A549 (cell line): ENCODE measurements at regions not wholly inside any gene's neighbourhood (a gene's known extent, or its start where the extent isn't known, plus 50 kb on each side); places are given as distances from the start of the nearest gene placed in this dataset.

Source experiments
- ATAC-seq, 2 experiments: fragments of 200-7000 bp in 1 of 2; fragments of >200 bp in 1 of 2; cut with Nextera tagmentation in 1 of 2; cut with Tn5 transposase in 1 of 2; 3 replicates each; pipeline versions ENCODE4 v1.8.0 to v1.9.1; 2018 to 2020; ENCODE audit warnings: mild to moderate bottlenecking in 1 of 2, moderate library complexity in 1 of 2
- CTCF ChIA-PET: fragments of 300-600 bp; sonication (Branson Sonifier 250); formaldehyde crosslinking; extraction: SDS; loops from one replicate; lab custom pipeline; 2021; ENCODE audit warnings: antibody characterized with exemption, inconsistent platforms; lab: Yijun Ruan, JAX
- POLR2A ChIA-PET: fragments of 350-600 bp; formaldehyde crosslinking; extraction: SDS; loops from one replicate; lab custom pipeline; 2021; ENCODE audit warnings: antibody characterized with exemption, inconsistent platforms; lab: Yijun Ruan, JAX
- DNase-seq, 2 experiments: peaks; one replicate each; pipeline versions ENCODE4 v3.0.0 to v3.0.0-alpha.2; 2011 to 2016; ENCODE audit warnings: low read depth in 1 of 2, low spot score in 1 of 2
- FAIRE-seq: peaks from 2 replicates; lab custom pipeline; 2011; peaks lifted over from hg19 to GRCh38; lab: Jason Lieb, UNC
- H3K27ac ChIP-seq, 2 experiments: fragments of >200 bp; sonication (Bioruptor Twin); formaldehyde crosslinking; 3 replicates each; pipeline ENCODE4 v1.5.1; 2016 to 2017
- H3K4me1 ChIP-seq: fragments of >200 bp; sonication (Bioruptor Twin); formaldehyde crosslinking; 3 replicates; pipeline ENCODE4 v1.6.1; 2016
- H3K4me2 ChIP-seq: fragments of >200 bp; sonication (Bioruptor Twin); formaldehyde crosslinking; 3 replicates; pipeline ENCODE4 v1.6.1; 2016
- H3K4me3 ChIP-seq: fragments of >200 bp; sonication (Bioruptor Twin); formaldehyde crosslinking; 3 replicates; pipeline ENCODE4 v1.5.1; 2016
- H3K9me3 ChIP-seq: fragments of >200 bp; sonication (Bioruptor Twin); formaldehyde crosslinking; 3 replicates; pipeline ENCODE4 v1.6.1; 2016
- BHLHE40 ChIP-seq: IDR thresholded peaks from 2 replicates; pipeline ENCODE4 v1.6.1; 2012; ENCODE audit warnings: low read depth, low read length, inconsistent platforms
- CBX8 ChIP-seq: fragments of 200-600 bp; sonication (generic); IDR thresholded peaks from 2 replicates; pipeline ENCODE4 v1.6.1; 2016
- CEBPB ChIP-seq, 2 experiments: fragments of >200 bp in 1 of 2; sonication (Bioruptor Twin) in 1 of 2; formaldehyde crosslinking in 1 of 2; IDR thresholded peaks; 2 replicates each; pipeline ENCODE4 v1.6.1; 2012 to 2016
- CHD2 ChIP-seq: fragments of 150-350 bp; IDR thresholded peaks from 2 replicates; pipeline ENCODE4 v1.6.1; 2014; ENCODE audit warnings: low read length; ENCODE audit not compliant: partially characterized antibody
- CHD4 ChIP-seq: fragments of 200-600 bp; sonication (generic); IDR thresholded peaks from 2 replicates; pipeline ENCODE4 v1.6.1; 2016; ENCODE audit warnings: antibody characterized with exemption, mild to moderate bottlenecking, borderline replicate concordance
- CTCF ChIP-seq: fragments of >200 bp; sonication (Bioruptor Twin); formaldehyde crosslinking; IDR thresholded peaks from 3 replicates; pipeline ENCODE4 v1.5.1; 2016
- EP300 ChIP-seq, 2 experiments: fragments of >200 bp; sonication (Bioruptor Twin); formaldehyde crosslinking; IDR thresholded peaks; 2 replicates in 1 of 2; 3 replicates in 1 of 2; pipeline ENCODE4 v1.6.1; 2016 to 2017
- ESRRA ChIP-seq: fragments of 150-350 bp; IDR thresholded peaks from 2 replicates; pipeline ENCODE4 v1.6.1; 2014; ENCODE audit warnings: mild to moderate bottlenecking, low read length, borderline replicate concordance
- HDAC2 ChIP-seq: fragments of 200-600 bp; sonication (generic); IDR thresholded peaks from 2 replicates; pipeline ENCODE4 v1.6.1; 2016
- HEYL ChIP-seq: fragments of 250-450 bp; sonication (Bioruptor Pico); IDR thresholded peaks from 2 replicates; pipeline ENCODE4 v1.8.0; 2021; ENCODE audit warnings: mild to moderate bottlenecking, moderate library complexity
- HOXA7 ChIP-seq: fragments of 250-450 bp; sonication (Bioruptor Pico); IDR thresholded peaks from 2 replicates; pipeline ENCODE4 v1.5.0; 2020; ENCODE audit warnings: mild to moderate bottlenecking, moderate library complexity
- HOXB5 ChIP-seq: fragments of 250-450 bp; sonication (Bioruptor Pico); IDR thresholded peaks from 2 replicates; pipeline ENCODE4 v1.5.0; 2020; ENCODE audit warnings: mild to moderate bottlenecking, moderate library complexity
- MAFK ChIP-seq: fragments of 450-650 bp; IDR thresholded peaks from 2 replicates; pipeline ENCODE4 v1.6.1; 2014; ENCODE audit not compliant: partially characterized antibody
- MAX ChIP-seq: IDR thresholded peaks from 2 replicates; pipeline ENCODE4 v1.6.1; 2012
- MAZ ChIP-seq: fragments of 150-350 bp; IDR thresholded peaks from 2 replicates; pipeline ENCODE4 v1.6.1; 2014; ENCODE audit warnings: antibody characterized with exemption, low read depth, low read length, borderline replicate concordance
- POLR2A ChIP-seq: IDR thresholded peaks from 2 replicates; pipeline ENCODE4 v1.6.1; 2012; ENCODE audit warnings: mild to moderate bottlenecking, low read length
- POLR2AphosphoS2 ChIP-seq: conservative IDR thresholded peaks from 2 replicates; pipeline ENCODE4 v1.6.1; 2012; ENCODE audit warnings: low read length, improper control_type of control experiment, inconsistent platforms
- RNF2 ChIP-seq: fragments of 200-600 bp; sonication (generic); IDR thresholded peaks from 2 replicates; pipeline ENCODE4 v1.6.1; 2016; ENCODE audit warnings: low read depth, mild to moderate bottlenecking, antibody characterized with exemption, moderate library complexity, borderline replicate concordance
- SMC3 ChIP-seq: fragments of >200 bp; sonication (Bioruptor Twin); formaldehyde crosslinking; IDR thresholded peaks from 3 replicates; pipeline ENCODE4 v1.6.1; 2018; ENCODE audit warnings: inconsistent platforms
- TP53 ChIP-seq: fragments of 250-450 bp; sonication (Bioruptor Pico); IDR thresholded peaks from 2 replicates; pipeline ENCODE4 v1.5.0; 2021; ENCODE audit warnings: mild to moderate bottlenecking, moderate library complexity
- ZNF302 ChIP-seq: fragments of 250-450 bp; sonication (Bioruptor Pico); IDR thresholded peaks from 2 replicates; pipeline ENCODE4 v1.9.0; 2021; ENCODE audit warnings: inconsistent platforms, mild to moderate bottlenecking, moderate library complexity
- WGBS: methylation state at CpG from one replicate; pipeline ENCODE4 v1.1.6; 2017; ENCODE audit errors: missing lambda C conversion rate; 5-methylcytosine and 5-hydroxymethylcytosine counted together
- TF ChIP-seq, protein P1 (sequence below): fragments of 200-600 bp; sonication (generic); IDR thresholded peaks from 2 replicates; pipeline ENCODE4 v1.6.1; 2016; ENCODE audit warnings: antibody characterized with exemption, mild to moderate bottlenecking, moderate library complexity

DNA sequence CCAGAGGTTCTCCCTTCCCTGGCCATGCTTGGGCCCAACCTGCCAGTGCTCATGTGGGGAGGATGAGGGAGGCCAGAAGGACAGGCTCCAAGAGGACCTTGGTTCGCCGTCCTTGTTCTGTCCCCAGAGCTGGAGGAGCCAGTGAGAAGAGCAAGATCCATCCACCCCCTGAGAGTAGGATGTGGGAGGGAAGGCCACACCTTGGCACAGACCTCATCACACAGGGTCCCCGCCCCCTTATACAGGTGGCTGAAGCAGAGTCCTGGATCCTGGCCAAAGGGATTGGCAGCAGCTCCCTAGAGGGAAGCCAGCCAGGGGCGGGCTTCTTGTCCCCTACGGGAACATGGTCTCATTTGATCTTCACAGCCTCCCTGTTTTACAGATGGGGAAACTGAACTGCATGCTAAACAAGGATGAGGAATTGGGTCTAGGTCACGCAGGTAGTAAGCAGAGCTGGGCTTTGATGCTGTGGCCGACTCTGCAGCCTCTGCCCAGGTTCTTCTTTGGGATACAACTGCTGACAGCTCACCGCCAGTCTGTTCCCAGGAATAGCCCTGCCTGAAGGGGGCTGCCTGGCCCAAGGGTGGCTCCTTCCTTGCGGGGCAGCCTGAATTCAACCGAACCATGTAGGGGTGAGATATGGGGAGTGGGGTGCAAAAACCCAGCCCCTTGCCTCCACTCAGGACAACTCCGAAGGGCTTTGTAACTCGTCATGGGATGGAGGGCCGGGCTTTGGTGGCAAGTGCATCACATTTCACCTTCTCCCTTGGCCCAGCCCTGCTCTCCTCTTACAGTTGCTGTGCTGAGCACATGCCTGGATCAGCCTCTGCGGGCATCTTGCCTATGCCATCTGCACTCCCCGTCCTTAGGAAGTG is 62.2 kb upstream of the KDM7A start:
- DNase-seq, result no peak
- WGBS, result 76% methylated on average over 15 of the region's 15 CpGs
- peak in 1 of 2 experiments; percentile 24; a peak in 2 of 6 replicates for ATAC-seq
- no peak overlapping the region for H3K4me2 ChIP-seq
- H3K4me1 ChIP-seq, result no peaks in the 10 kb centered on the region; the same call in 2 of the 3 replicates
- no peak overlapping the region for H3K27ac ChIP-seq
- no peaks in the 10 kb centered on the region for H3K9me3 ChIP-seq
- POLR2A ChIA-PET, result no interaction called here
- no peak for FAIRE-seq
- H3K4me3 ChIP-seq, result no peak overlapping the region
- TF ChIP-seq CBX8, result no peak
- TF ChIP-seq HDAC2, result no peak
- no peak for TF ChIP-seq CHD2
- no peak for TF ChIP-seq RNF2
- no peak for TF ChIP-seq TP53 (CRISPR knock-in tag)
- TF ChIP-seq MAX, result no peak
- CTCF ChIA-PET, result no interaction called here

DNA sequence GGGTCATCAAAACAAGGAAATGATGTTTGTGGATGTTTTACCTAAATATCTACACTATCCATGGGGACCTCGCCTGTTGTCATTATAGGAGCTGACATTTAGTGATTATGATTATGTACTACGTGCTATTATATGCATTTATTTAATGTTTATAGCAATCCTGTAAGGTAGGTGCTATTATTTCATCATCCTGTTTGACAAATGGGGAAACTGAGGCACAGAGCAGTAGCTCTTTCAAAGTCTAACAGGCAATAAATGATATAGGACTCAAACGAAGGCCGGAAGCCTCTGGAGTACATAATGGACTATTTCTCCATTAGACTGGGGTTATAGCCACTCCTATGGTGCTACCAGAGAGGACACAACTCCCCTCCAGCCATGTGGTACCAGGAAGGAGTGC is 60.6 kb upstream of the KDM7A start:
- Histone ChIP-seq H3K4me2 (no peak overlapping the region), H3K4me1 (peaks cover 8% of the 10 kb centered on the region), H3K9me3 (no peaks in the 10 kb centered on the region), H3K4me3 (no peak overlapping the region), H3K27ac (no peak overlapping the region)
- WGBS, result 72% methylated on average over 4 of the region's 4 CpGs
- ChIA-PET CTCF (interaction anchor here (0.9 to 1.5 kb wide), 4 partner anchors 19 to 592 kb away, joined by 3 to 4 read pairs (median 4); no protein-coding TSS in a partner anchor), POLR2A (no interaction called here)
- TF ChIP-seq ZNF302 (CRISPR knock-in tag), result no peak
- TF ChIP-seq, protein P1, sequence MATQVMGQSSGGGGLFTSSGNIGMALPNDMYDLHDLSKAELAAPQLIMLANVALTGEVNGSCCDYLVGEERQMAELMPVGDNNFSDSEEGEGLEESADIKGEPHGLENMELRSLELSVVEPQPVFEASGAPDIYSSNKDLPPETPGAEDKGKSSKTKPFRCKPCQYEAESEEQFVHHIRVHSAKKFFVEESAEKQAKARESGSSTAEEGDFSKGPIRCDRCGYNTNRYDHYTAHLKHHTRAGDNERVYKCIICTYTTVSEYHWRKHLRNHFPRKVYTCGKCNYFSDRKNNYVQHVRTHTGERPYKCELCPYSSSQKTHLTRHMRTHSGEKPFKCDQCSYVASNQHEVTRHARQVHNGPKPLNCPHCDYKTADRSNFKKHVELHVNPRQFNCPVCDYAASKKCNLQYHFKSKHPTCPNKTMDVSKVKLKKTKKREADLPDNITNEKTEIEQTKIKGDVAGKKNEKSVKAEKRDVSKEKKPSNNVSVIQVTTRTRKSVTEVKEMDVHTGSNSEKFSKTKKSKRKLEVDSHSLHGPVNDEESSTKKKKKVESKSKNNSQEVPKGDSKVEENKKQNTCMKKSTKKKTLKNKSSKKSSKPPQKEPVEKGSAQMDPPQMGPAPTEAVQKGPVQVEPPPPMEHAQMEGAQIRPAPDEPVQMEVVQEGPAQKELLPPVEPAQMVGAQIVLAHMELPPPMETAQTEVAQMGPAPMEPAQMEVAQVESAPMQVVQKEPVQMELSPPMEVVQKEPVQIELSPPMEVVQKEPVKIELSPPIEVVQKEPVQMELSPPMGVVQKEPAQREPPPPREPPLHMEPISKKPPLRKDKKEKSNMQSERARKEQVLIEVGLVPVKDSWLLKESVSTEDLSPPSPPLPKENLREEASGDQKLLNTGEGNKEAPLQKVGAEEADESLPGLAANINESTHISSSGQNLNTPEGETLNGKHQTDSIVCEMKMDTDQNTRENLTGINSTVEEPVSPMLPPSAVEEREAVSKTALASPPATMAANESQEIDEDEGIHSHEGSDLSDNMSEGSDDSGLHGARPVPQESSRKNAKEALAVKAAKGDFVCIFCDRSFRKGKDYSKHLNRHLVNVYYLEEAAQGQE, result no peak
- TF ChIP-seq CHD4, result no peak
- no peak for TF ChIP-seq BHLHE40
- no peak for TF ChIP-seq CTCF
- TF ChIP-seq HOXB5 (CRISPR knock-in tag), result no peak
- TF ChIP-seq MAZ, result no peak
- no peak for TF ChIP-seq SMC3
- no peak for TF ChIP-seq CEBPB (IDR thresholded peaks at IDR 0.05)
- no peak for TF ChIP-seq POLR2A
- no peak for TF ChIP-seq MAFK
- no peak for TF ChIP-seq EP300 (IDR thresholded peaks at IDR 0.05)
- TF ChIP-seq HOXA7 (CRISPR knock-in tag), result no peak
- no peak for TF ChIP-seq POLR2AphosphoS2
- no peak for TF ChIP-seq HEYL (CRISPR knock-in tag)
- TF ChIP-seq ESRRA, result no peak
- no peak for TF ChIP-seq RNF2
- no peak for DNase-seq
- no peak for FAIRE-seq
- no peak for ATAC-seq
